H9 (cell line): ENCODE measurements at regions not wholly inside any gene's neighbourhood (a gene's known extent, or its start where the extent isn't known, plus 50 kb on each side); places are given as distances from the start of the nearest gene placed in this dataset.

Experiments
- DNase-seq: peaks from one replicate; pipeline ENCODE4 v3.0.0-alpha.2; 2017
- H2AFZ ChIP-seq: one replicate; pipeline ENCODE4 v1.6.1; 2013; ENCODE audit warnings: mild to moderate bottlenecking, low read length, control low read depth, moderate library complexity
- H2AK5ac ChIP-seq: 2 replicates; pipeline ENCODE4 v1.6.1; 2013; ENCODE audit warnings: low read length, control low read depth, mixed read lengths; ENCODE audit not compliant: insufficient read length
- H2BK120ac ChIP-seq: one replicate; pipeline ENCODE4 v1.6.1; 2013; ENCODE audit warnings: low read depth, mild to moderate bottlenecking, low read length, control low read depth, inconsistent platforms; ENCODE audit not compliant: poor library complexity, severe bottlenecking
- H2BK12ac ChIP-seq: 2 replicates; pipeline ENCODE4 v1.6.1; 2013; ENCODE audit warnings: low read length, control low read depth, mixed read lengths, low read depth; ENCODE audit not compliant: insufficient read length
- H2BK15ac ChIP-seq: 2 replicates; pipeline ENCODE4 v1.6.1; 2013; ENCODE audit warnings: low read depth, low read length, control low read depth
- H2BK20ac ChIP-seq: one replicate; pipeline ENCODE4 v1.6.1; 2013; ENCODE audit warnings: low read depth, mild to moderate bottlenecking, low read length, control low read depth, inconsistent platforms; ENCODE audit not compliant: poor library complexity, severe bottlenecking
- H2BK5ac ChIP-seq: 2 replicates; pipeline ENCODE4 v1.6.1; 2013; ENCODE audit warnings: low read length, control low read depth, mixed read lengths; ENCODE audit not compliant: insufficient read length
- H3K14ac ChIP-seq: 2 replicates; pipeline ENCODE4 v1.6.1; 2013; ENCODE audit warnings: low read length, control low read depth; ENCODE audit not compliant: insufficient read depth
- H3K18ac ChIP-seq: 2 replicates; pipeline ENCODE4 v1.6.1; 2013; ENCODE audit warnings: low read depth, mild to moderate bottlenecking, mixed read lengths, low read length, control low read depth; ENCODE audit not compliant: insufficient read length
- H3K23ac ChIP-seq: 2 replicates; pipeline ENCODE4 v1.6.1; 2013; ENCODE audit warnings: low read length, control low read depth, mixed read lengths, low read depth; ENCODE audit not compliant: insufficient read length
- H3K23me2 ChIP-seq: 2 replicates; pipeline ENCODE4 v1.6.1; 2013; ENCODE audit warnings: low read depth, mild to moderate bottlenecking, mixed read lengths, low read length, control low read depth; ENCODE audit not compliant: insufficient read length, poor library complexity, severe bottlenecking
- H3K27ac ChIP-seq: 2 replicates; pipeline ENCODE4 v1.5.1; 2013; ENCODE audit warnings: low read length, control low read depth, mixed read lengths, low read depth; ENCODE audit not compliant: insufficient read length
- H3K27me3 ChIP-seq: 2 replicates; pipeline ENCODE4 v1.6.1; 2013; ENCODE audit warnings: low read length, control low read depth, inconsistent platforms; ENCODE audit not compliant: insufficient read depth
- H3K4ac ChIP-seq: 2 replicates; pipeline ENCODE4 v1.6.1; 2013; ENCODE audit warnings: low read depth, mild to moderate bottlenecking, control low read depth, inconsistent platforms, low read length, moderate library complexity
- H3K4me1 ChIP-seq: 2 replicates; pipeline ENCODE4 v1.6.1; 2013; ENCODE audit warnings: low read length, control low read depth, inconsistent platforms; ENCODE audit not compliant: insufficient read depth
- H3K4me2 ChIP-seq: 2 replicates; pipeline ENCODE4 v1.6.1; 2013; ENCODE audit warnings: low read length, control low read depth, mixed read lengths; ENCODE audit not compliant: insufficient read length, insufficient read depth
- H3K56ac ChIP-seq: 2 replicates; pipeline ENCODE4 v1.6.1; 2013; ENCODE audit warnings: low read depth, mild to moderate bottlenecking, mixed read lengths, low read length, control low read depth; ENCODE audit not compliant: insufficient read length
- H3K79me1 ChIP-seq: 2 replicates; pipeline ENCODE4 v1.6.1; 2013; ENCODE audit warnings: low read depth, mild to moderate bottlenecking, moderate library complexity, low read length, control low read depth, inconsistent platforms; ENCODE audit not compliant: insufficient read depth, poor library complexity, severe bottlenecking
- H3K79me2 ChIP-seq: 2 replicates; pipeline ENCODE4 v1.6.1; 2013; ENCODE audit warnings: low read length, control low read depth, inconsistent platforms; ENCODE audit not compliant: insufficient read depth
- H3K9ac ChIP-seq: 2 replicates; pipeline ENCODE4 v1.6.1; 2013; ENCODE audit warnings: low read length, control low read depth, mixed read lengths; ENCODE audit not compliant: insufficient read length; ENCODE audit errors: extremely low read depth
- H3K9me3 ChIP-seq: one replicate; pipeline ENCODE4 v1.6.1; 2013; ENCODE audit warnings: low read depth, low read length, inconsistent platforms; ENCODE audit not compliant: control insufficient read depth
- H3T11ph ChIP-seq: one replicate; pipeline ENCODE4 v1.6.1; 2013; ENCODE audit warnings: mild to moderate bottlenecking, low read length, control low read depth, inconsistent platforms
- H4K20me1 ChIP-seq: one replicate; pipeline ENCODE4 v1.6.1; 2013; ENCODE audit not compliant: control insufficient read depth, insufficient read length, insufficient read depth
- H4K5ac ChIP-seq: 2 replicates; pipeline ENCODE4 v1.6.1; 2013; ENCODE audit warnings: low read depth, mild to moderate bottlenecking, mixed read lengths, low read length, control low read depth; ENCODE audit not compliant: insufficient read length
- H4K8ac ChIP-seq: replicated peaks from 2 replicates; pipeline ENCODE4 v1.6.1; 2013; ENCODE audit warnings: low read length, control low read depth, mixed read lengths, low read depth; ENCODE audit not compliant: insufficient read length
- H4K91ac ChIP-seq: 2 replicates; pipeline ENCODE4 v1.6.1; 2013; ENCODE audit warnings: low read depth, mild to moderate bottlenecking, moderate library complexity, mixed read lengths, low read length, control low read depth; ENCODE audit not compliant: insufficient read length
- H3K27ac Mint-ChIP-seq, 3 experiments: 2 replicates in 2 of 3; 3 replicates in 1 of 3; pipeline ENCODE4 v1.8.0; 2020 to 2021; ENCODE audit warnings: mixed read lengths in 3 of 3, mild to moderate bottlenecking in 1 of 3, moderate library complexity in 1 of 3
- H3K27me3 Mint-ChIP-seq: 2 replicates; pipeline ENCODE4 v1.8.0; 2021; ENCODE audit warnings: low read depth, mild to moderate bottlenecking, moderate library complexity, mixed read lengths
- H3K36me3 Mint-ChIP-seq, 3 experiments: 2 replicates in 2 of 3; 3 replicates in 1 of 3; pipeline ENCODE4 v1.8.0; 2020 to 2021; ENCODE audit warnings: low read depth in 3 of 3, mixed read lengths in 3 of 3; ENCODE audit not compliant: insufficient read depth in 1 of 3
- H3K4me1 Mint-ChIP-seq, 2 experiments: 2 replicates each; pipeline ENCODE4 v1.8.0; 2020; ENCODE audit warnings: mixed read lengths in 2 of 2
- H3K4me3 Mint-ChIP-seq, 2 experiments: 2 replicates in 1 of 2; 3 replicates in 1 of 2; pipeline ENCODE4 v1.8.0; 2020 to 2021; ENCODE audit warnings: mild to moderate bottlenecking in 2 of 2, mixed read lengths in 2 of 2, moderate library complexity in 1 of 2
- H3K9me3 Mint-ChIP-seq, 2 experiments: 2 replicates in 1 of 2; 3 replicates in 1 of 2; pipeline ENCODE4 v1.8.0; 2020; ENCODE audit warnings: mild to moderate bottlenecking in 2 of 2, mixed read lengths in 2 of 2, moderate library complexity in 1 of 2
- TF ChIP-seq, protein P1 (sequence below): fragments of 200-600 bp; sonication (generic); conservative IDR thresholded peaks from 3 replicates; pipeline ENCODE4 v1.8.0; 2021; ENCODE audit warnings: antibody characterized with exemption, mild to moderate bottlenecking

DNA sequence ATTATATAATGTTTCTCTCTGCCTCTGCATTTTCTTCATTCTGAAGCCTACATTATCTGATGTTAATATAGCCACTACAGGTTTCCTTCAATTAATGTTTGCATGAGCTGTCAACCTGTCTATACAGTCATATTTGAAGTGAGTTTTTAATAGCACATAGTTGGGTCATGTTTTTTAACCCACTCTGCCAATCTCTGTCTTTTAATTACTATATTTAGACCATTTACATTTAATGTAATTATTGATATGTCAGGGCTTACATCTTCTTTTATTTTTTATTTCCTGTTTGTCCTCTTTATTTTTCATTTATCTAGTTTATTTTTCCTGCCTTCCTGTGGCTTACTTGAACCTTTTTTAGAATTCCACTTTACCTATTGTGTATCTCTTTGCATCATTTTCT is 124.3 kb upstream of the PDE1C start:
- Histone ChIP-seq H3K9me3 (no peaks in the 10 kb centered on the region), H3K23ac (no peak overlapping the region), H3T11ph (no peak overlapping the region), H3K27ac (no peak overlapping the region), H4K5ac (no peak overlapping the region), H3K79me2 (no peaks in the 10 kb centered on the region), H3K27me3 (no peaks in the 10 kb centered on the region; the same call in 1 of the 2 replicates), H2BK20ac (no peak overlapping the region), H4K91ac (no peak overlapping the region), H2BK15ac (no peak overlapping the region), H4K20me1 (no peaks in the 10 kb centered on the region), H2BK120ac (no peak overlapping the region), H2BK5ac (no peak overlapping the region), H3K4me2 (no peak overlapping the region), H3K18ac (no peak overlapping the region), H2BK12ac (no peak overlapping the region), H3K9ac (no peak overlapping the region), H3K23me2 (no peaks in the 10 kb centered on the region), H4K8ac (no peak overlapping the region), H3K79me1 (no peaks in the 10 kb centered on the region), H3K4me1 (no peaks in the 10 kb centered on the region), H2AK5ac (no peak overlapping the region), H3K14ac (no peak overlapping the region), H2AFZ (no peak overlapping the region), H3K56ac (no peak overlapping the region), H3K4ac (no peak overlapping the region)
- Mint-ChIP-seq H3K4me1 (peaks cover 0 to 2% of the 10 kb centered on the region in 2 experiments; a peak in 2 of 4 replicates), H3K4me3 (no peak overlapping the region), H3K27me3 (peaks cover 16% of the 10 kb centered on the region), H3K9me3 (peaks cover 18 to 20% of the 10 kb centered on the region in 2 experiments), H3K27ac (no peak overlapping the region), H3K36me3 (peaks cover 0 to 6% (median 1%) of the 10 kb centered on the region in 3 experiments; a peak in 3 of 7 replicates)
- TF ChIP-seq, protein P1, sequence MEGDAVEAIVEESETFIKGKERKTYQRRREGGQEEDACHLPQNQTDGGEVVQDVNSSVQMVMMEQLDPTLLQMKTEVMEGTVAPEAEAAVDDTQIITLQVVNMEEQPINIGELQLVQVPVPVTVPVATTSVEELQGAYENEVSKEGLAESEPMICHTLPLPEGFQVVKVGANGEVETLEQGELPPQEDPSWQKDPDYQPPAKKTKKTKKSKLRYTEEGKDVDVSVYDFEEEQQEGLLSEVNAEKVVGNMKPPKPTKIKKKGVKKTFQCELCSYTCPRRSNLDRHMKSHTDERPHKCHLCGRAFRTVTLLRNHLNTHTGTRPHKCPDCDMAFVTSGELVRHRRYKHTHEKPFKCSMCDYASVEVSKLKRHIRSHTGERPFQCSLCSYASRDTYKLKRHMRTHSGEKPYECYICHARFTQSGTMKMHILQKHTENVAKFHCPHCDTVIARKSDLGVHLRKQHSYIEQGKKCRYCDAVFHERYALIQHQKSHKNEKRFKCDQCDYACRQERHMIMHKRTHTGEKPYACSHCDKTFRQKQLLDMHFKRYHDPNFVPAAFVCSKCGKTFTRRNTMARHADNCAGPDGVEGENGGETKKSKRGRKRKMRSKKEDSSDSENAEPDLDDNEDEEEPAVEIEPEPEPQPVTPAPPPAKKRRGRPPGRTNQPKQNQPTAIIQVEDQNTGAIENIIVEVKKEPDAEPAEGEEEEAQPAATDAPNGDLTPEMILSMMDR: no peak
- no peak for DNase-seq
